Keratinocyte (primary cell): ENCODE measurements at regions not wholly inside any gene's neighbourhood (a gene's known extent, or its start where the extent isn't known, plus 50 kb on each side); places are given as distances from the start of the nearest gene placed in this dataset.

ENCODE experiments used
- DNase-seq: peaks from one replicate; pipeline ENCODE4 v3.0.0-alpha.2; 2011; ENCODE audit warnings: low read depth, missing footprints, low spot score
- FAIRE-seq: peaks from 2 replicates; lab custom pipeline; 2011; peaks lifted over from hg19 to GRCh38; lab: Jason Lieb, UNC
- H2AFZ ChIP-seq: 2 replicates; pipeline ENCODE4 v1.6.0; 2012; ENCODE audit warnings: low read length, control low read depth, inconsistent platforms; ENCODE audit not compliant: control insufficient read depth
- H3K27ac ChIP-seq: 2 replicates; pipeline ENCODE4 v1.5.1; 2011; ENCODE audit warnings: low read length; ENCODE audit not compliant: control insufficient read depth, insufficient read depth
- H3K27me3 ChIP-seq: 3 replicates; pipeline ENCODE4 v1.6.0; 2011; ENCODE audit warnings: low read length; ENCODE audit not compliant: control insufficient read depth, insufficient read depth; ENCODE audit errors: extremely low read depth
- H3K36me3 ChIP-seq, 2 experiments: 2 replicates in 1 of 2; 3 replicates in 1 of 2; pipeline ENCODE4 v1.5.1; 2011; ENCODE audit warnings: low read length in 2 of 2, mild to moderate bottlenecking in 1 of 2; ENCODE audit not compliant: control insufficient read depth in 2 of 2, insufficient read depth in 2 of 2; ENCODE audit errors: extremely low read depth in 1 of 2
- H3K4me1 ChIP-seq: 3 replicates; pipeline ENCODE4 v1.5.1; 2011; ENCODE audit warnings: low read length; ENCODE audit not compliant: control insufficient read depth, insufficient read depth; ENCODE audit errors: extremely low read depth
- H3K4me2 ChIP-seq: 3 replicates; pipeline ENCODE4 v1.6.0; 2011; ENCODE audit warnings: low read depth, low read length; ENCODE audit not compliant: control insufficient read depth, insufficient read depth; ENCODE audit errors: extremely low read depth
- H3K4me3 ChIP-seq, 3 experiments: fragments of 200-600 bp in 1 of 3; sonication (generic) in 1 of 3; 2 replicates in 2 of 3; 3 replicates in 1 of 3; pipeline ENCODE4 v1.5.1; 2011 to 2016; ENCODE audit warnings: low read length in 3 of 3, mild to moderate bottlenecking in 3 of 3, control low read depth in 2 of 3, inconsistent platforms in 1 of 3, low read depth in 1 of 3, mixed read lengths in 1 of 3, mixed run types in 1 of 3, moderate library complexity in 1 of 3; ENCODE audit not compliant: control insufficient read depth in 2 of 3, insufficient read depth in 2 of 3; ENCODE audit errors: extremely low read depth in 1 of 3
- H3K79me2 ChIP-seq: 2 replicates; pipeline ENCODE4 v1.6.0; 2012; ENCODE audit warnings: low read length; ENCODE audit not compliant: control insufficient read depth, insufficient read depth
- H3K9ac ChIP-seq: 3 replicates; pipeline ENCODE4 v1.6.0; 2011; ENCODE audit warnings: low read length; ENCODE audit not compliant: control insufficient read depth, insufficient read depth; ENCODE audit errors: extremely low read depth
- H3K9me1 ChIP-seq: 3 replicates; pipeline ENCODE4 v1.6.0; 2011; ENCODE audit warnings: low read length; ENCODE audit not compliant: control insufficient read depth, insufficient read depth; ENCODE audit errors: extremely low read depth
- H3K9me3 ChIP-seq: 2 replicates; pipeline ENCODE4 v1.5.1; 2012; ENCODE audit warnings: low read depth, low read length; ENCODE audit not compliant: control insufficient read depth
- H4K20me1 ChIP-seq: 3 replicates; pipeline ENCODE4 v1.6.0; 2011; ENCODE audit warnings: low read length; ENCODE audit not compliant: control insufficient read depth, insufficient read depth; ENCODE audit errors: extremely low read depth
- CTCF ChIP-seq, 3 experiments: IDR thresholded peaks in 1 of 3; conservative IDR thresholded peaks in 1 of 3; optimal IDR thresholded peaks in 1 of 3; 2 replicates in 2 of 3; 3 replicates in 1 of 3; pipeline versions ENCODE3 to v1.5.1; 2011; ENCODE audit warnings: low read length in 3 of 3, mild to moderate bottlenecking in 3 of 3, moderate library complexity in 2 of 3, control low read depth in 1 of 3, inconsistent platforms in 1 of 3; ENCODE audit not compliant: insufficient read depth in 2 of 3; ENCODE audit errors: extremely low read depth in 1 of 3
- EZH2 ChIP-seq: IDR thresholded peaks from one replicate; pipeline ENCODE4 v1.6.1; 2012; ENCODE audit warnings: inconsistent platforms, mild to moderate bottlenecking, low read length, moderate library complexity
- dilution Hi-C: fragments of 300-500 bp; cut with MboI; formaldehyde crosslinking; loops from one replicate; pipeline ENCODE4 v1.7.0; 2020; ENCODE audit warnings: low sequenced_read_pairs; ENCODE audit not compliant: extremely low pct_ligation_motif_present

- peak overlapping the region; percentile 10 for H3K4me2 ChIP-seq
- no peak overlapping the region for H3K27ac ChIP-seq
- H3K9me1 ChIP-seq: peaks cover 3% of the 10 kb centered on the region
- FAIRE-seq: no peak
- no peaks in the 10 kb centered on the region for H3K36me3 ChIP-seq
- no peak for TF ChIP-seq CTCF (optimal IDR thresholded peaks at IDR 0.05 in 1 of 3, IDR thresholded peaks at IDR 0.05 in 1 of 3, conservative IDR thresholded peaks at IDR 0.05 in 1 of 3; ENCODE audit: extremely low read depth in 1 of 3, insufficient read depth in 2 of 3, low read length in 3 of 3)
- no peak for TF ChIP-seq EZH2
- H4K20me1 ChIP-seq: no peaks in the 10 kb centered on the region
- no peaks in the 10 kb centered on the region for H3K27me3 ChIP-seq
- H3K4me1 ChIP-seq: peaks cover 30% of the 10 kb centered on the region
- no peaks in the 10 kb centered on the region for H3K9me3 ChIP-seq
- no peak for DNase-seq
- no peak overlapping the region for H2AFZ ChIP-seq
- no peak overlapping the region for H3K9ac ChIP-seq
- no peaks in the 10 kb centered on the region for H3K79me2 ChIP-seq
- H3K4me3 ChIP-seq: no peak overlapping the region
- dilution Hi-C loops: no loop called here
These were observed 99.6 kb upstream of the COL21A1 start for GRCh38 chr6:56346958-56347357.

- H3K4me2 ChIP-seq: no peak overlapping the region
These were observed 98.1 kb upstream of the COL21A1 start for GRCh38 chr6:56345376-56345995.

More at GRCh38 chr6:56345376-56345995, 98.1 kb upstream of the COL21A1 start:
- Histone ChIP-seq H3K36me3 (no peaks in the 10 kb centered on the region), H3K4me3 (no peak overlapping the region), H4K20me1 (no peaks in the 10 kb centered on the region), H3K27me3 (no peaks in the 10 kb centered on the region), H3K9me3 (no peaks in the 10 kb centered on the region), H3K79me2 (no peaks in the 10 kb centered on the region), H3K27ac (no peak overlapping the region), H2AFZ (no peak overlapping the region), H3K9me1 (peaks cover 3% of the 10 kb centered on the region), H3K9ac (no peak overlapping the region), H3K4me1 (peaks cover 30% of the 10 kb centered on the region)
- no peak for FAIRE-seq
- no peak for TF ChIP-seq CTCF (optimal IDR thresholded peaks at IDR 0.05 in 1 of 3, IDR thresholded peaks at IDR 0.05 in 1 of 3, conservative IDR thresholded peaks at IDR 0.05 in 1 of 3; ENCODE audit: extremely low read depth in 1 of 3, insufficient read depth in 2 of 3, low read length in 3 of 3)
- no peak for TF ChIP-seq EZH2
- dilution Hi-C loops: no loop called here
- no peak for DNase-seq
